Mucosa of descending colon (tissue), 3 donors: ENCODE measurements at regions not wholly inside any gene's neighbourhood (a gene's known extent, or its start where the extent isn't known, plus 50 kb on each side); places are given as distances from the start of the nearest gene placed in this dataset.

Experiments used
- ATAC-seq: fragments of 200-7000 bp; cut with Tn5 transposase; one replicate; pipeline ENCODE4 v1.9.1; 2020; ENCODE audit warnings: mild to moderate bottlenecking, moderate library complexity
- DNase-seq, 3 donors: peaks; one replicate each; pipeline ENCODE4 v3.0.0-alpha.2; 2020
- H3K36me3 ChIP-seq: fragments of 200-600 bp; one replicate; pipeline ENCODE4 v1.8.0; 2021; ENCODE audit warnings: low read depth, mild to moderate bottlenecking
- H3K4me1 ChIP-seq: fragments of 200-600 bp; one replicate; pipeline ENCODE4 v1.8.0; 2021; ENCODE audit warnings: low read depth, mild to moderate bottlenecking
- H3K4me3 ChIP-seq: fragments of 200-600 bp; one replicate; pipeline ENCODE4 v1.8.0; 2021; ENCODE audit warnings: mild to moderate bottlenecking
- H3K9me3 ChIP-seq: fragments of 200-600 bp; one replicate; pipeline ENCODE4 v1.8.0; 2021; ENCODE audit warnings: mild to moderate bottlenecking
- CTCF ChIP-seq: fragments of 200-600 bp; IDR thresholded peaks from one replicate; pipeline ENCODE4 v1.8.0; 2022; ENCODE audit warnings: antibody characterized with exemption, mild to moderate bottlenecking
- intact Hi-C, 2 donors: fragments of 100-400 bp; cut with DNase I in 1 of 2; cut with micrococcal nuclease in 1 of 2; formaldehyde crosslinking; loops; one replicate each; pipeline versions ENCODE4 v1.11.0 to v1.11.1; 2022; cut with DNase I, micrococcal nuclease
- donor health status: DM: no; HTN: no; CAD: no; lungs with moderate emphysema.
- donor health status: DM: no; HTN: no; CAD: no.
- donor health status: DM: no; HTN: yes; CAD: no.

- no peaks in the 10 kb centered on the region for H3K36me3 ChIP-seq
- no peaks in the 10 kb centered on the region for H3K4me1 ChIP-seq
- no peak for TF ChIP-seq CTCF
- no peak for ATAC-seq
- H3K9me3 ChIP-seq, result no peaks in the 10 kb centered on the region
- no peak for DNase-seq
- no peak overlapping the region for H3K4me3 ChIP-seq
- intact Hi-C loops, result no loop called here
Measured at GRCh38 chr12:24436667-24437066, 487.2 kb upstream of the SOX5 start.

- Histone ChIP-seq H3K4me3 (no peak overlapping the region), H3K4me1 (no peaks in the 10 kb centered on the region), H3K36me3 (no peaks in the 10 kb centered on the region), H3K9me3 (no peaks in the 10 kb centered on the region)
- intact Hi-C loops, result no loop called here
- ATAC-seq (no peak), DNase-seq (no peak)
- no peak for TF ChIP-seq CTCF
Measured at GRCh38 chr12:24431872-24432271, 482.4 kb upstream of the SOX5 start.

- DNase-seq, result no peak
- H3K4me3 ChIP-seq, result no peak overlapping the region
- TF ChIP-seq CTCF, result no peak
- H3K36me3 ChIP-seq, result no peaks in the 10 kb centered on the region
- ATAC-seq, result no peak
- intact Hi-C loops, result no loop called here
- no peaks in the 10 kb centered on the region for H3K4me1 ChIP-seq
- H3K9me3 ChIP-seq, result no peaks in the 10 kb centered on the region
Measured at GRCh38 chr12:24427776-24428175, 478.3 kb upstream of the SOX5 start.

GRCh38 chr12:24425601-24425970 is 476.1 kb upstream of the SOX5 start:
- Histone ChIP-seq H3K36me3 (no peaks in the 10 kb centered on the region), H3K4me1 (no peaks in the 10 kb centered on the region), H3K9me3 (no peaks in the 10 kb centered on the region), H3K4me3 (no peak overlapping the region)
- DNase-seq (no peak), ATAC-seq (no peak)
- no peak for TF ChIP-seq CTCF
- intact Hi-C loops, result no loop called here

- TF ChIP-seq CTCF, result no peak
- H3K4me1 ChIP-seq, result no peaks in the 10 kb centered on the region
- ATAC-seq (no peak), DNase-seq (no peak)
- H3K36me3 ChIP-seq, result no peaks in the 10 kb centered on the region
- H3K4me3 ChIP-seq, result no peak overlapping the region
- no peaks in the 10 kb centered on the region for H3K9me3 ChIP-seq
- intact Hi-C loops, result no loop called here
Measured at GRCh38 chr12:24424889-24425600, 475.6 kb upstream of the SOX5 start.

GRCh38 chr12:24424376-24424775 is 474.9 kb upstream of the SOX5 start:
- ATAC-seq, result no peak
- Histone ChIP-seq H3K36me3 (no peaks in the 10 kb centered on the region), H3K9me3 (no peaks in the 10 kb centered on the region), H3K4me1 (no peaks in the 10 kb centered on the region), H3K4me3 (no peak overlapping the region)
- TF ChIP-seq CTCF, result no peak
- no peak for DNase-seq
- intact Hi-C loops, result no loop called here
